Hematopoietic multipotent progenitor cell treated with erythropoietin and hydrocortisone succinate and interleukin-3 and kit ligand, for 6 days (in vitro differentiated cells): ENCODE measurements at regions not wholly inside any gene's neighbourhood (a gene's known extent, or its start where the extent isn't known, plus 50 kb on each side); places are given as distances from the start of the nearest gene placed in this dataset.
"Not testable (repeated sequence)": the region's sequence is repeated elsewhere in the genome, so short reads cannot be mapped to it uniquely, and the experiment has no call there.

Experiments
- DNase-seq: peaks from one replicate; pipeline ENCODE4 v3.0.0-alpha.2; 2015

DNA sequence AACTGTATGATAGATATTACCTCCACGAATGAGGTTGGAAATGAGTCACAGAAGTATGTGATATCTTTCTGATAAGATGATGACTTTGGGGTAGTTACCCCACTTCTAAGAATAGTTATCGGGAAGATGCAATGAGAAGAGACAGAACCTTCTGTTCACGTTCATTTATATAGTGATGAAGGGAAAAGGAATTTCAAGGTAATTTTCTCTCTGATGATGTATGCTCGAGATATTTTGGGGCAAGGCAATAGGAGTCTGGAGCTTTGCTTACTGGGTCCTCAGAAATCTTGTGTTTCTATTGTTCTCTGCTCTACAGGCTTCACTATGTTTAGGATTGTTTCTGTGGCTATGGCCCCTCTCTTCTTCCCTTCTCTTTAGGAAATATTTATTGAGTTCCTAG, 1389.6 kb downstream of the CDH8 start:
- DNase-seq = no peak

DNA sequence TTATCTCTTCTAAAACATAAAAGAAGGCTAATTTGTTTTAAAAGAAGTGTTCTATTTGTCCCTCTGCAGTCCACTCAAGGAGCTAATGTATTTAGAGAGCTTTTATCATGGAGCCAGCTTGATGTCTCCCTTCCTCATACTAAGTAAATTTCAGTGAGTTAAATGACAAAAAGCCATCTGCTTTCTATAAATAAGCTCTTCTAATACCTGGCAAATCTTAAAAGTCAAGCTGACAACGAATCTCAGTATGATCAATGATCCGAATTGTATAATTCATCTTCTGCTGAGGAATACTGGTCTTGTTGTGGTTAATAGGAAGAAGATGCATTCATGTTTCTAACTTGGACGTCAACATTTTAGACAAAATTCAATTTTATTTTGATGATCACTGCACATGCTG, 1390.7 kb downstream of the CDH8 start:
- DNase-seq = no peak

GRCh38 chr16:60642956-60643355, 1393.3 kb downstream of the CDH8 start:
- no peak for DNase-seq

DNA sequence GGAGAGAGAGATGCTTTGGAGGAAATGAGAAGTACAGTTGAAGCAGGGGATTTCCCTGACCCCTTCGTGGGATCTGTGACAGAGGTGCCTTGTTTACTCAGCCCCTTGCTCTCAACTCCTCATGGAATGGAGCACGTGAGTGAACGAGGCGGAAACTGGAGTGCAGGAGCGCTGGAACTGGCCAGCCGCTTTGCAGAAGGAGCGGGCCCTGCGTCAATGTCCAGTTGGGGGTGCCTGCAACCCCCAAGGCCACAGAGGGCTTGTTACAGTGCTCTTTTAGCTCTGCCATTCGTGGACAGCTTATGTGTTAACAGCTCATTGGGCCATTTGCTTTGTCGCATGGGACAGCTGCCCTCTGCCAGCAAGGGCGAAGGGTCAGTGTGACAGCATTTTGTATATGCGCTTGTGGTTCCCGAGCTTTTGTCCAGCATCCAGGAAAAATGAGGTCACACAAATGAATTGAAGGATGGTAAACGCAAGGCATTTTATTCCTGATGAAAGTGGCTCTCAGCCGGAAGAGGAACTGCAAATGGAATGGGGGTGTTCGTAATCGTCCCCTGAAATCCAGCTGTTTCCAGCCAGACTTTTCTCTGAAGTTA, 1395.1 kb downstream of the CDH8 start:
- no peak for DNase-seq

DNA sequence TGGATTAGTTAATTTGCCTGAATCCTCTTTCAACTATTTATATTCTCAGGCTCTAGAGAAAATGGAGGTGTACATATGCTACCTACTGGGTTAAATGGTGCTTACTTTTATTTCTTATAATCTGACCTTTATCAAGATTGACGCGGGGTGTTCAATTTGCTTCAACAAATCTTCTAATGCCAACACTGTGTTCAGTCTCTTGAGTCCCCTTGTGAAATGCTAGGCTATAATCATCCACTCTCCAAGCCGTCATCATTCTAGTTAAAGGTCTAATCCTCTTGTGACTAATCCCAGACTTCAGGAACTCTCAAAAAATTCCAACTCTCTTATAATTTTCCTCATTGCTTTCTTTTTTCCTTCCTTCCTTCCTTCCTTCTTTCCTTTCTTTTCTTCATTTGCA, 1396.2 kb downstream of the CDH8 start:
- DNase-seq = no peak

- DNase-seq = not testable (repeated sequence)
Measured at GRCh38 chr16:60636636-60637035, 1399.6 kb downstream of the CDH8 start.

- DNase-seq = no peak
Measured at GRCh38 chr16:60636117-60636516, 1400.1 kb downstream of the CDH8 start.

DNA sequence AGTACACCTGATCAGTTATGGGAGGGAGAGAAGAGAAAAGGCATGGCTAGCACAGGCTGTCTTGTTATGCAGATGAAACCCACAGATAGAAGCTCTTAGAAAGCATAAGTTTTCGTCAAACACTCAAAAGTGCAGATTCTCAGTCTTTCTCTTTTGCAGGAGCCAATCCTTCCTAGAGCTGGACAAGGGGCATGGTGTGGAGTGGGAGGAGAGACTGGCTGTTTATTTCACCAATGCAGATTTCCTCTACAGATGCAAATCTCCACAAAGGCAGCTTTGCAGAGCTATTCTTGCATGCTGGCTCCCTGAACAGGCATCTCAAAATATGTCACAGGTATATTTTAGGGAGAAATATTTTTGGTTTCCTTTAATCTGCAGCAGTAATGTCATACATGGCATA, 1400.7 kb downstream of the CDH8 start:
- DNase-seq = no peak

DNA sequence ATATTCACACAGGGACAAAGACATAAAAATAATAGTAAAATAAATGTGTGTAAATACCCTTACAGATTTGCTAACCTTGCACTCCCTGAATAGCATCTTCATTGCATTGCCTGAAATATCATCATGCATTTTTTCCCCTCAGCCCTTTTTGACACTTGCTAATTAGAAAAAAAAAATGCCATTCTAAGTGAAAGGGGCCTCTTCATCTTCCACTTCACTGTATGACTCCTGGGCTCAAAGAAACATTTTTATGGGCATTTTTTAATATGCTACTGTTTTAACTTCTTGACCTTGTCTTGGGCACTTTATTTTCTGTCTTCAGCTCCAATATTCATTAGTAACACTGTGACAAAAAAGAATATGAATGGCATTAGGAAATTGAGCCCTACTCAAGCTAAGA, 1424.4 kb downstream of the CDH8 start:
- DNase-seq = no peak

DNA sequence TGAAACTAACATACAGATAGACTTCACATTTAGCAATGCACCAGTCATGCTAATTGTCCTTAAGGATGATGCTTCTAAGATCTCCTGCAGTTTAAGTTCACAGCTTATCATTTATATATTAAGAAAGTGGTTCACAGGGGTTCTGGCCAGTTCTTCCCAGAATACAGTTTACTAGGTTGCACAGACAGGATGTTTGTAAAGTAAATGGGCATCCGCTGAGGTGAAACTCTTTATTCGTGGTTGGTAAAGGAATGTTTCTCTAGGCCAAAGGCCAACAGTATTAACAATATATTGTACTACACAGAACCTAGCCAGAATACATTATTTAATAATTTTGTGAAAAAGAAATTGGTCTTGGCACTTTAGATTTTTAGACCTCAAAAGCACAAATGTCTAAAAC, 1427.3 kb downstream of the CDH8 start:
- DNase-seq = no peak

GRCh38 chr16:60605652-60606051, 1430.6 kb downstream of the CDH8 start:
- not testable (repeated sequence) for DNase-seq

DNA sequence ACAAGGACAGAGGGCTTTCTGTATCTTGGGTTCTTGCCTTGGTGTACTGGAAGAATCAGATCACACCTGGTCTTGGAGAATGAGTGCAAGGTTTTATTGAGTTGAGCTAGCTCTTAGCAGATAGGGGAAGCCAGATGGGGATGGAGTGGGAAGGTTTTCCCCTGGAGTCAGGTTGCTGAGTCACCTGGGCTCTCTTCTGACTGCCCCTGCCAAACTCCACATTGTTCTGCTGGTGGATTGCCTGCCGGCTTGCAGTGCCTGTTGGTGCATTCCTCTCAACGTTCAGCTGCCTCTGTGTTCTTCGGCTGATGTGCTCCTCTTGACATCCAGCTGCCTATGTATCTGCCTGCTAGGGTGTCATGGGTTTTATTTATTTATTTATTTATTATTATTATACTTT, 1431.1 kb downstream of the CDH8 start:
- DNase-seq = no peak

- no peak for DNase-seq
Measured at GRCh38 chr16:60586493-60586892, 1449.7 kb downstream of the CDH8 start.

- DNase-seq = no peak
Measured at GRCh38 chr16:60582528-60582927, 1453.7 kb downstream of the CDH8 start.

GRCh38 chr16:60566901-60567300, 1469.3 kb downstream of the CDH8 start:
- no peak for DNase-seq

DNA sequence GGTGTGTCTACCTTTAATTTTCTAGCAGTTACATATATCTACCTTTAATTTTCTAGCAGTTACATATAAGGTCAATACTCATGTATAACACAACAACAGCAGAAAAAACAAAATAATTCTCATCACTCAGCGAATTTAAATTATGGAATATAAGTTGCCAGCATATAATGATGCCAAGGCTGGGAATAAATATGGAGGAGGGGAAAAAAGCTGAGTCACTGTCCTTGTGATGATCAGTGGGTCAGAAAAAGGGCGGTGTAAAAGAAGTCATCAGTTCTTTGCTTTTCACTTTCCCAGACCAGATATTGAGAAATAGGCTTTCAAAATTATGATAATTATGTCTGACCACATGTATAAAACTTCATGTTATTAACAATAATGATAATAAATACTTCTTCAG, 1471.7 kb downstream of the CDH8 start:
- DNase-seq = no peak

DNA sequence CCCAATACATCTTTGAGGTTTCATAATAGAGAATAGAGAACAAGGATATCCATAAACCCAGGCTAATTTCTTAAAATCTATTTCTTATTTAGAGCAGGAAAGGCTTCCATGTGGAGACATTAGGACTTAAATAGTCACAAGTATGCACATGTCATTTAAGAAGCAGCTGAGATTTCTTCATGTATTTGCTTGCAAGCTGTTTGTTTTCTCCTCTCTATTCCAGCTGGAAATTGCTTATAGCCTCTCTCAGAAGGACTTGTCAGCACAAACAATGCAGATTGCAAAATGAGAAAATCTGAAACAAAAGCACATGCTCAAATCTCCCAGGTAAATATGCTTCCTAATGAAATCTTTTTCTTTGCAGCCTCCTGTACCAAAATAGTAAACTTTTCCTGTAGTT, 1473.1 kb downstream of the CDH8 start:
- DNase-seq = no peak

GRCh38 chr16:60558936-60559335, 1477.3 kb downstream of the CDH8 start:
- DNase-seq = no peak

DNA sequence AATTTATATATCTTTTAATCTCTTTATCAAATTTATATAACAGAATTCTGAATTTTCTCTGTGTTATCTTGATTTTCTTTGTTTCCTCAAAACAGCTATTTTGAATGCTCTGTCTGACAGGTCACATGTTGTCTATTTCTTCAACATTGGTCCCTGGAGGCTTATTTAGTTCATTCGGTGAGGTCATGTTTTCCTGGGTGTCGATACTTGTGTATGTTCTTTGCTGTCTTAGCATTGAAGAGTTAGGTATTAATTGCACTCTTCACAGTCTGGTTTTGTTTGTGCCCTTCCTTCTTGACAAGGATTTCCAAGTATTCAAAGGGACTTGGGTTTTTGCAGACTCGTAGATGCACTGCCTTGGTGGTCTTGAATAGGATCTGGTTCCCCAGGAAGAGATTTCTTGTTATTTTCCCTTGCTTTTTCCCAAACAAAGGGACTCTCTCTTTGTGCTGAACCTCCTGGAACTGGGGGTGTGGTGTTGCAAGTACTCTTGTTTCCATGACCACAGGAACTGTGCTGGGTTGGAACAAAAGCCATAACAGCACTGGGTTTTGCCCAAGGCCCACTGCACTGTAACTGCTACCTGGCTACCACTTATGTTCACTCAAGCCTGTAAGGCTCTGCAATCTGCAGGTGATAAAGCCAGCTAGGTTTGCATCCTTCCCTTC, 1483.0 kb downstream of the CDH8 start:
- DNase-seq = no peak

DNA sequence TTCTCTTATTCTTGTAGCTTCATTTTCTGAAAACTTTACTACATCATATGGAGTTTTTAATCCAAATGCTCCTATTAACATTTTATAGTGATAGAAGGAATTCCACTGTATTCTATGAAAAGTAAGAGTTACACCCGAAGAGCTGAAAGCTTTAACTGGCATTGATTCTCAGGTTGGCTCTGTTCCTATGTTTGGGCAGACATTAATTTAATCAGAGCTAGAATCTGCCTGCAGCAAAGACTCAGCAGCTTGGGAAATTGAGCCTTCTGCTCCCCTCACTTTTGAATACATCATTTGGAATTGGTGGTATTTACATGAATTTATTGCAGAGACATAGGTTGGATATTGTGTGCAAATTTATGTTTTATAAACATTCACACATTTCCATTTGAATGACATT, 1494.7 kb downstream of the CDH8 start:
- DNase-seq = no peak

GRCh38 chr16:60510941-60511340, 1525.3 kb downstream of the CDH8 start:
- DNase-seq = no peak

- no peak for DNase-seq
Measured at GRCh38 chr16:60510208-60510607, 1526.0 kb downstream of the CDH8 start.

DNA sequence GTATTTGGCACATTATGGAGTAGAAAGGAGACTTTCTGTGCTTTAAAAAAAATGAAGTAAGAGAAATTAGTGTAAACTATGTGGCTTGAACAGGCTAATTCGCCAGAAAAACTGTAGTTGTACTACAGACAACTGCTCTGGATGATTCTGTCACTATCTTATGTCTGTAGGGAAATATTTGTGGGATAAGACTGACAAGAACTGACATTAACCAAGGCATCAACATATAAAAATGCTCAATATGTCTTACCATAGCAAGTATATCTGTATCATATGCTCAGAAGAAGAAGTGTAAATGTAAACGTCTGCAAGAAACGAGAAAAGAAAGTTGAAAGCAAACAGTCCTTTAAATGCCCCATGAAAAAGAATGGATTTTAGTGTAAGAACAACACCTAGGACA, 1545.0 kb downstream of the CDH8 start:
- no peak for DNase-seq

- DNase-seq = no peak
Measured at GRCh38 chr16:60485872-60486489, 1550.3 kb downstream of the CDH8 start.

DNA sequence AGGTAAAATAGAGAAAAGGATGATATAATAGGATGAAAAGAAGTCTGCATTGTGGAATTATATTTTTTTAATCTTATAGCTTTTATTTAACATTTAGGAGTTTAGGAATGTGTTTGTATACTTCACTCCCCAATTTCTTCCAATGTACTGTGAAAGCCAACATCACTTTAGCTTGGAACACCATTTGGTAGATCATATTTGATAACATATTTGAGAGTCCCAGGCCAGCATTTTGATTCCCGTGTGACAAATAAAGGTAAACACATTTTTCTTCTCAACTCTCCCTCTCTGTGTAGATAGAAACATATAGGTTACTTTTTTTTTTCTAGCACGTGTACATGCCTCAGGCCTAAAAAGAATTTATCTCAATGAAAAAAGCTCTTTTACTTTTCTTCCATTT, 1551.3 kb downstream of the CDH8 start:
- no peak for DNase-seq
